HEK293 (cell line): ENCODE measurements at regions not wholly inside any gene's neighbourhood (a gene's known extent, or its start where the extent isn't known, plus 50 kb on each side); places are given as distances from the start of the nearest gene placed in this dataset.

Experiments
- YY1 ChIP-seq: fragments of 450-650 bp; formaldehyde crosslinking; IDR thresholded peaks from 2 replicates; pipeline ENCODE4 v1.5.1; 2018; ENCODE audit warnings: missing biosample characterization, missing genetic modification characterization
- ZBTB8A ChIP-seq: fragments of 450-650 bp; formaldehyde crosslinking; IDR thresholded peaks from 2 replicates; pipeline ENCODE4 v1.5.1; 2016; ENCODE audit warnings: missing biosample characterization, missing genetic modification characterization
- ZFP3 ChIP-seq: fragments of 450-650 bp; formaldehyde crosslinking; IDR thresholded peaks from 2 replicates; pipeline ENCODE4 v1.5.1; 2016; ENCODE audit warnings: low read depth, missing biosample characterization, missing genetic modification characterization
- ZNF23 ChIP-seq: fragments of 450-650 bp; formaldehyde crosslinking; IDR thresholded peaks from 2 replicates; pipeline ENCODE4 v1.5.1; 2016; ENCODE audit warnings: missing biosample characterization, missing genetic modification characterization, borderline replicate concordance
- ZNF433 ChIP-seq: fragments of 450-650 bp; formaldehyde crosslinking; IDR thresholded peaks from 2 replicates; pipeline ENCODE4 v1.5.1; 2016; ENCODE audit warnings: missing biosample characterization, missing genetic modification characterization, low read depth
- ZNF76 ChIP-seq: fragments of 450-650 bp; formaldehyde crosslinking; IDR thresholded peaks from 2 replicates; pipeline ENCODE4; 2016; ENCODE audit warnings: low read depth, missing biosample characterization, missing genetic modification characterization, borderline replicate concordance
- TF ChIP-seq, protein P1 (sequence below): fragments of 450-650 bp; formaldehyde crosslinking; IDR thresholded peaks from 2 replicates; pipeline ENCODE4 v1.5.1; 2016; ENCODE audit warnings: missing biosample characterization, missing genetic modification characterization

DNA sequence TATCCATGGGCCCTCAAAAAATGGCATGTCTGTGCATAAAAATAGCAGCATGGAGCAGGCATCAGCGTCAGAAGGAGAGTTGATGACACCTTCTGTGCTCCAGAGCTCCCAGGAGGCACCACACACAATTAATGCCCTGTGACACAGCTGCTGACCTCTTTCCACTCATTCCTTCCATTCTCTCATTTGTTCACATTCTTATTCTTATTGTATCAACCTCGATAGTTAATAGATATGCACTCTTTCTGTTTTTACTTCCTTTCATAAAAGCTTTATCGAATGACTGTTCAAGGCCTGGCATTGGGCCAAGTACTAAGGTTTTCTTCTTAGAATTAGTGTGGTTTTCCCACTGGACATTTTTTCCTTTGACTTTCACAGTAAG lies 266.0 kb upstream of the MTNR1B start:
- TF ChIP-seq ZNF23 (no peak), ZNF76 (tag by site-specific recombination) (no peak), ZFP3 (tag by site-specific recombination) (no peak), ZNF433 (tag by site-specific recombination) (no peak), ZBTB8A (tag by site-specific recombination) (no peak), YY1 (no peak)
- TF ChIP-seq, protein P1, sequence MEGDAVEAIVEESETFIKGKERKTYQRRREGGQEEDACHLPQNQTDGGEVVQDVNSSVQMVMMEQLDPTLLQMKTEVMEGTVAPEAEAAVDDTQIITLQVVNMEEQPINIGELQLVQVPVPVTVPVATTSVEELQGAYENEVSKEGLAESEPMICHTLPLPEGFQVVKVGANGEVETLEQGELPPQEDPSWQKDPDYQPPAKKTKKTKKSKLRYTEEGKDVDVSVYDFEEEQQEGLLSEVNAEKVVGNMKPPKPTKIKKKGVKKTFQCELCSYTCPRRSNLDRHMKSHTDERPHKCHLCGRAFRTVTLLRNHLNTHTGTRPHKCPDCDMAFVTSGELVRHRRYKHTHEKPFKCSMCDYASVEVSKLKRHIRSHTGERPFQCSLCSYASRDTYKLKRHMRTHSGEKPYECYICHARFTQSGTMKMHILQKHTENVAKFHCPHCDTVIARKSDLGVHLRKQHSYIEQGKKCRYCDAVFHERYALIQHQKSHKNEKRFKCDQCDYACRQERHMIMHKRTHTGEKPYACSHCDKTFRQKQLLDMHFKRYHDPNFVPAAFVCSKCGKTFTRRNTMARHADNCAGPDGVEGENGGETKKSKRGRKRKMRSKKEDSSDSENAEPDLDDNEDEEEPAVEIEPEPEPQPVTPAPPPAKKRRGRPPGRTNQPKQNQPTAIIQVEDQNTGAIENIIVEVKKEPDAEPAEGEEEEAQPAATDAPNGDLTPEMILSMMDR = no peak
